HTR-8/SVneo (cell line): ENCODE measurements at regions not wholly inside any gene's neighbourhood (a gene's known extent, or its start where the extent isn't known, plus 50 kb on each side); places are given as distances from the start of the nearest gene placed in this dataset.
A peak's percentile ranks its signal among the peaks of the same experiment; 100 is the strongest.

ENCODE experiments used
- DNase-seq: peaks from one replicate; pipeline ENCODE4 v3.0.0; 2011; ENCODE audit warnings: low spot score, mixed read lengths; ENCODE audit not compliant: insufficient read length
- FAIRE-seq: peaks from 2 replicates; lab custom pipeline; 2011; peaks lifted over from hg19 to GRCh38; lab: Jason Lieb, UNC

DNA sequence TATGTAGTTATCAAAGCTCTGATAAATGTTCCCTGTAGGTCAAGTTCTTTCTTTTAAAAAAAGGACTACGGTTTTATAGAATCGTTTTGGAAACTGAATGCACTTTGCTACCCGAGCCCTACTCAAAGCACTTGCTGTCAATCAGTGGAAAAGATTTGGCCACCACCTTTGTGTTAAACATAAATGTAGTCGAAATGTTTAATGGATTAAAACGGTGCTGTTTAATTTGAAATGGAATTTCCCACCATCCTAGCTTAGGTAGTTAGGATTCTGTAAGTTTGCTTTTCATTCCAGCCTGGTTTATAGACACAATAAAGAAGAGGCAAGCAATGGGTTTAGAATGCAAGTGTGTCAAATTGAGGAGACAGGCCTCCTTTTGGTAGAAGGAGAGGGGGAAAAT lies 69.4 kb upstream of the MMADHC start:
- DNase-seq (no peak), FAIRE-seq (no peak)

DNA sequence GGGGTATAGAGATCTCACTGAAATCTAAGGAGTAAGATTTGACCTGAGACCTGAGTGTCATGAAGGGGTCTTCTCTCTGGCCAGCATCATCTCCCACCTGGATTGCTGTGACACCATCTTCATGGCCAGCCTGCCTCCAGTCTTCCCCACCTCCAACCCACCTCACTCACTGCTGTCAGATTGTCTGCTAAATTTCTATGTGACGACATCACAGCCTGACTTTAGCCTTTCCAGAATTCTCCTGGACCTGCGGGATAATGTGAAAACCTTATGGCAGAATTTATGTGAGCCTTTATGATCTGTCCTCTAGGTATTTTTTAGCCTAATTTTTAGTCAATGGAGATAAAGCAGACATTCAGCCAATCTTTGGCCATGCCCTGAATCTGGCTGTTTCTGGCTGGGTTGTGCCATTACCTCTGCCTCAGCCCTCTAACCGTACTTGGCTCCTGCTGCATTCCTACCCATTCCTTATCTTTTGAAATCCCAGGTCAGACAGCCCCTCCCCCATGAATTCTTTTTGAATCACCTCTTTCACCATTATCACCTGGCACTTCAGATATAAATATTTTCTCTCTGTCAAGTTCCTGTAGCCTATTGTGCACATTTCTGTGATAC lies 66.4 kb upstream of the MMADHC start:
- FAIRE-seq: no peak
- DNase-seq: no peak

DNA sequence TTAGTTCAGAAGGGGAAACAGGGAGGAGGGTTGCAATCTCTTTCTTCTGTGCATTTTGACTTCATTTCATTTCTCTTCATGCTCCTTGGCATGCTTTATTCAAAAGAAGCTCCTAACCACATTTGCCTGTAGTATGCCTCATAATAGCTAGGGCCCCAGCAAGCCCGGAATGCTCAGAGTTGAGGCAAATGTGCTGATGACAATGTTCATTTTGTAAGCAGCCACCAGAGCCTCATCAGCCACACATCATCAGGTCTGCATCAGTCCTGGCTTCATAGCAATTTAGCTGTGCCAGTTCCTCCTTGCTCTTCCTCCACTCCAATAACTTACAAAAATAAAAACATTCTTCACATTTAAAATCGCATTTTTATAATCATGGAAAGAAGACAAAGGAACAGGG lies 65.4 kb upstream of the MMADHC start:
- no peak for DNase-seq
- no peak for FAIRE-seq

DNA sequence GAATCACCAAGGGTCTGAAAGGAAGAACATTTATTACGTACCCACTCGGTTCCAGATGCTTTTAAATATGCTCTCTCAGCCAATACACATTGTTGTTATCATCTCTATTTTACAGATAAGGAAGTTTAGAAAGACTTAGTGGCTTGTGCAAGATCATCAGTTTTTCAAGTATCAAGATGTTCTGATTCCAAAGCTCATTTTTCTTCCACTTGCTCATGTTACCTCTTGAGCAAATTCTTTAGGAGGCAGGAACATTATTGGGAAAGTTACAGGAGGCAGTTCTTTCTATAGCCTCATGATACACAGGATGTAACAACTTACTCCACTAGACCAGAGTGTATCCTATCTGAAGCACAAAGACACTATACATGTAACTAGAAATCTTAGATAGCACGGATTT lies 65.0 kb upstream of the MMADHC start:
- DNase-seq (no peak), FAIRE-seq (no peak)

DNA sequence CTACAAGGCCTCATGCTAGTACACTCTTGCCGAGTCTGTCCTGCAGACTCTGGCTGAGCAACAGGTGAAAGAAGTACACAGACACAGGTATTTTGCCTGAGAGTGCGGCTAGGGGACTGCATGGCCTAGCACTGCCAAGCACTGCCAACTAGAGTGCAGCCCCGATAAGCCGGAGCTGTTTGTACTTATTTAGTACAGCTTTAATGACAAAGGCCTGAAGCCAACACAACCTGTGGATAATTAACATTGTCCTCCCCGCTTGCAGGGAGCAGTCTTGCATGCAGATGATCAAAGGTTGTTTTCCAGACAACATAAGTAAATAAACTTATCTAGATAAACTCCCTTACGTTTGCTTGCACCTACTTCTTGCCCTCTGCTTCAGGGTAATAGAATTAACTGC lies 63.7 kb upstream of the MMADHC start:
- DNase-seq (no peak), FAIRE-seq (no peak)

DNA sequence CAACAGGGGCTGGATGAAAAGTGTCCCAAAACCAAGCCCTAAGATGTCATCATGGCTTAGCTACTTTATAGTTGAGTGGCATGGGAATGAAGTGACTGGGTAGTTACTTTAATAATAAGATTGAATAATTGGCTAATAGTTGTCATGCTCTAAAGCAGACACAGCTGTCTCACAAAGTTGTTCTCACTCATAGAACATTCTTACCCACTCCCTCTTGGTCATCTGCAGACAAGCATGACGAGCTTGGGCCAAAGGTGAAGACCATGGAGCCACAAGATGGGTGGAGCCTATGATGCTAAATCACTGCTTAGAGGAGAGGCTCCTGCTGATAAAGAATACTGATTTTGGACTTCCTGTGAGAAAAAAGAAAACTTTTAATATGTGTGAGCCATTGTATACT lies 62.4 kb upstream of the MMADHC start:
- DNase-seq (no peak), FAIRE-seq (no peak)

DNA sequence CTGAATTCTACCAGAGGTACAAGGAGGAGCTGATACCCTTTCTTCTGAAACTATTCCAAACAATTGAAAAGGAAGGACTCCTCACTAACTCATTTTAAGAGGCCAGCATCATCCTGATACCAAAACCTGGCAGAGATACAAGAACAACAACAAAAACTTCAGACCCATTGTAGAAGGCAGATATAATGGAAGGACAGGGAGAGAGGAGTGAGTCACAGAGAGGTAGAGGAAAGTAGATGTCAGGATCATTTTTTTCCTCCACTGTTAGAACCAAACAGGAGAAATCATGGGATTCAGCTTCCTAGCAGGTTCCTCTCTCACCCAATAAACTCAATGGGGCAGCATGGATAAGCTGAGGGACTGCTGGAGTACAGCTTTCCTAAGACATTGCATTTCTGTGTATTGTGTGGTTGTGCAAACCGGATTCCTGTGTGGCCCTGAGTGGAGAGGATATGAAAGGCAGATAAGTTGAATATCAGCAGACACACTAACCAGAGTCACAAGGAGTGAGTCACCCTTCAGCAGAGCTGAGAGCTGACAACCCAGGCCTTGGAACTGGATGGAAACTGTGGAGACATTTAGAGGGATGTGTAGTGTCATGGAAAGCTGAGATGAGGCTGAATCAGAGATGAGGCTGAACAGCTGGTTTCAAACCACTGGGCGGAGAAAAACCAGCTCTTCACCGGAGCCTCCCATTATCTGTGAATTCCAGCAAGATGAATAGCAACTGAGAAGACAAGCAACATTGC lies 60.9 kb upstream of the MMADHC start:
- DNase-seq (peak; percentile 65), FAIRE-seq (peak; percentile 71)

DNA sequence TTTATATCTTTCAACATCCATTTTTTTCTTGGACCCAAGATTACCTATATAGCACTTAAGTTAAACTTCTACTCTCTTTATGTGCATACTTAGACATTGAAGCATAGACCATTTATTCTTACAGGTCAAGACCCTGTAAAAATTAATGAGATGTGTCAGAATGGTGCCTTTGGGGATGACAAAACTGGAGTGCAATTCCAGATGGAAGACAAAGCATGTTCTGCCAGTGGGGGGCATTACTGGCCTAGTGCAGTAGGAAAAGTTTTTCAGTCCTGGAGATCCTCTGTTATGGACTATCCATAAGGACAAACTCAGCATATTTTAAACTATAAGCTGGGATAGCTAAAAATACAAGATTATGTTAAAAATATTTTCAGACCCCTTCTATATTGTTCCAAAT lies 57.8 kb upstream of the MMADHC start:
- FAIRE-seq: no peak
- DNase-seq: no peak
